ENCODE measurements at regions not wholly inside any gene's neighbourhood (a gene's known extent, or its start where the extent isn't known, plus 50 kb on each side); places are given as distances from the start of the nearest gene placed in this dataset.

GRCh38 chr14:106840258-106840657 is 1313.9 kb downstream of the TMEM121 start:
- H4K20me1 ChIP-seq = 0 out of 22 replicates have a peak, but pooled peaks cover 0 to 4% (median 0%) of the 10 kb centered on the region in 11 experiments
- no peak overlapping the region for H3K9ac ChIP-seq
- H3K4me3 ChIP-seq = no peak overlapping the region
- peaks cover 14 to 62% (median 54%) of the 10 kb centered on the region in 10 experiments for H3K4me1 ChIP-seq
- peak overlapping the region in 5 of 11 experiments; percentile 95 to 99 (median 98); a peak in 7 of 22 replicates for H3K4me2 ChIP-seq
- no peaks in the 10 kb centered on the region for H3K27me3 ChIP-seq
- no peak for TF ChIP-seq Cebpa-rat (IDR thresholded peaks at IDR 0.05)
- H3K9me3 ChIP-seq (replicated peaks in 1 of 11) = no peaks in the 10 kb centered on the region
- H3K36me3 ChIP-seq = no peaks in the 10 kb centered on the region
- H3K27ac ChIP-seq = no peak overlapping the region

- peaks cover 22 to 67% (median 60%) of the 10 kb centered on the region in 10 experiments for H3K4me1 ChIP-seq
- TF ChIP-seq Cebpa-rat (IDR thresholded peaks at IDR 0.05) = no peak
- H3K4me2 ChIP-seq = peak overlapping the region in 8 of 11 experiments; percentile 92 to 99 (median 96); a peak in 13 of 22 replicates
- H3K9ac ChIP-seq = no peak overlapping the region
- H3K36me3 ChIP-seq = no peaks in the 10 kb centered on the region
- H3K27me3 ChIP-seq = no peaks in the 10 kb centered on the region; a peak in 1 of 22 replicates
- no peak overlapping the region for H3K27ac ChIP-seq
- no peak overlapping the region for H3K4me3 ChIP-seq
- H3K9me3 ChIP-seq (replicated peaks in 1 of 11) = no peaks in the 10 kb centered on the region
- H4K20me1 ChIP-seq = 0 out of 22 replicates have a peak, but pooled peaks cover 0 to 4% (median 0%) of the 10 kb centered on the region in 11 experiments
Measured at GRCh38 chr14:106840991-106841390, 1314.6 kb downstream of the TMEM121 start.

- Histone ChIP-seq H3K27me3 (no peaks in the 10 kb centered on the region; a peak in 1 of 22 replicates), H3K4me2 (peak overlapping the region in 8 of 11 experiments; percentile 92 to 99 (median 96); a peak in 14 of 22 replicates), H3K4me1 (peaks cover 29 to 74% (median 63%) of the 10 kb centered on the region in 10 experiments), H3K27ac (0 out of 22 replicates have a peak overlapping the region, but pooled peaks of 1 of the 11 experiments have one; percentile 1), H4K20me1 (0 out of 22 replicates have a peak, but pooled peaks cover 0 to 4% (median 0%) of the 10 kb centered on the region in 11 experiments), H3K4me3 (no peak overlapping the region), H3K36me3 (no peaks in the 10 kb centered on the region), H3K9ac (no peak overlapping the region), H3K9me3 (replicated peaks in 1 of 11) (no peaks in the 10 kb centered on the region)
- no peak for TF ChIP-seq Cebpa-rat (IDR thresholded peaks at IDR 0.05)
Measured at GRCh38 chr14:106841701-106842100, 1315.3 kb downstream of the TMEM121 start.

- TF ChIP-seq Cebpa-rat (IDR thresholded peaks at IDR 0.05) = no peak
- H3K27ac ChIP-seq = peak overlapping the region in 2 of 11 experiments; percentile 97; a peak in 2 of 22 replicates
- H3K4me2 ChIP-seq = peak overlapping the region in 10 of 11 experiments; percentile 92 to 99 (median 95); a peak in 19 of 22 replicates
- H3K4me1 ChIP-seq = peaks cover 36 to 77% (median 65%) of the 10 kb centered on the region in 10 experiments
- H3K4me3 ChIP-seq = no peak overlapping the region; a peak in 1 of 20 replicates
- H3K27me3 ChIP-seq = no peaks in the 10 kb centered on the region; a peak in 1 of 22 replicates
- no peaks in the 10 kb centered on the region for H3K36me3 ChIP-seq
- H3K9me3 ChIP-seq (replicated peaks in 1 of 11) = no peaks in the 10 kb centered on the region
- peak overlapping the region in 1 of 11 experiments; percentile 94; a peak in 1 of 22 replicates for H3K9ac ChIP-seq
- 0 out of 22 replicates have a peak, but pooled peaks cover 0 to 4% (median 0%) of the 10 kb centered on the region in 11 experiments for H4K20me1 ChIP-seq
Measured at GRCh38 chr14:106842687-106843086, 1316.3 kb downstream of the TMEM121 start.

GRCh38 chr14:106843386-106843785 is 1317.0 kb downstream of the TMEM121 start:
- Histone ChIP-seq H3K27me3 (no peaks in the 10 kb centered on the region; a peak in 1 of 22 replicates), H3K36me3 (no peaks in the 10 kb centered on the region), H3K4me1 (peaks cover 42 to 77% (median 67%) of the 10 kb centered on the region in 10 experiments), H3K9me3 (replicated peaks in 1 of 11) (no peaks in the 10 kb centered on the region), H3K4me3 (peak overlapping the region; percentile 69 to 86 (median 73)), H3K9ac (peak overlapping the region in 9 of 11 experiments; percentile 82 to 94 (median 90); a peak in 17 of 22 replicates), H4K20me1 (0 out of 22 replicates have a peak, but pooled peaks cover 0 to 4% (median 0%) of the 10 kb centered on the region in 11 experiments), H3K4me2 (peak overlapping the region; percentile 92 to 99 (median 95)), H3K27ac (peak overlapping the region in 8 of 11 experiments; percentile 87 to 97 (median 96); a peak in 17 of 22 replicates)
- TF ChIP-seq Cebpa-rat (IDR thresholded peaks at IDR 0.05) = no peak

- peak overlapping the region; percentile 69 to 86 (median 73) for H3K4me3 ChIP-seq
- peaks cover 48 to 83% (median 73%) of the 10 kb centered on the region in 10 experiments for H3K4me1 ChIP-seq
- peak overlapping the region; percentile 47 to 97 (median 92); a peak in 21 of 22 replicates for H3K27ac ChIP-seq
- no peaks in the 10 kb centered on the region for H3K9me3 ChIP-seq (replicated peaks in 1 of 11)
- no peak for TF ChIP-seq Cebpa-rat (IDR thresholded peaks at IDR 0.05)
- H3K27me3 ChIP-seq = no peaks in the 10 kb centered on the region; a peak in 1 of 22 replicates
- H3K36me3 ChIP-seq = no peaks in the 10 kb centered on the region
- peak overlapping the region; percentile 92 to 99 (median 95) for H3K4me2 ChIP-seq
- 0 out of 22 replicates have a peak, but pooled peaks cover 0 to 4% (median 0%) of the 10 kb centered on the region in 11 experiments for H4K20me1 ChIP-seq
- peak overlapping the region; percentile 80 to 94 (median 90) for H3K9ac ChIP-seq
Measured at GRCh38 chr14:106843951-106844483, 1317.6 kb downstream of the TMEM121 start.

GRCh38 chr14:106844608-106845285 is 1318.4 kb downstream of the TMEM121 start:
- Histone ChIP-seq H3K4me3 (peak overlapping the region; percentile 69 to 86 (median 73)), H3K4me2 (peak overlapping the region; percentile 92 to 99 (median 95)), H3K36me3 (no peaks in the 10 kb centered on the region), H4K20me1 (0 out of 22 replicates have a peak, but pooled peaks cover 0 to 4% (median 0%) of the 10 kb centered on the region in 11 experiments), H3K9ac (peak overlapping the region; percentile 80 to 94 (median 90)), H3K9me3 (replicated peaks in 1 of 11) (no peaks in the 10 kb centered on the region), H3K27ac (peak overlapping the region; percentile 47 to 97 (median 92); a peak in 21 of 22 replicates), H3K4me1 (peaks cover 55 to 90% (median 78%) of the 10 kb centered on the region in 10 experiments), H3K27me3 (no peaks in the 10 kb centered on the region; a peak in 1 of 22 replicates)
- no peak for TF ChIP-seq Cebpa-rat (IDR thresholded peaks at IDR 0.05)

GRCh38 chr14:106845286-106846087 is 1319.1 kb downstream of the TMEM121 start:
- peaks cover 56 to 91% (median 79%) of the 10 kb centered on the region in 10 experiments for H3K4me1 ChIP-seq
- peak overlapping the region in 10 of 11 experiments; percentile 68 to 97 (median 94); a peak in 21 of 22 replicates for H3K27ac ChIP-seq
- no peak for TF ChIP-seq Cebpa-rat (IDR thresholded peaks at IDR 0.05)
- H3K27me3 ChIP-seq = no peaks in the 10 kb centered on the region; a peak in 1 of 22 replicates
- peak overlapping the region; percentile 92 to 99 (median 95) for H3K4me2 ChIP-seq
- H3K4me3 ChIP-seq = peak overlapping the region; percentile 69 to 86 (median 73)
- H4K20me1 ChIP-seq = 0 out of 22 replicates have a peak, but pooled peaks cover 0 to 4% (median 0%) of the 10 kb centered on the region in 11 experiments
- no peaks in the 10 kb centered on the region for H3K36me3 ChIP-seq
- H3K9me3 ChIP-seq (replicated peaks in 1 of 11) = no peaks in the 10 kb centered on the region
- H3K9ac ChIP-seq = peak overlapping the region; percentile 80 to 94 (median 90)

All from BLaER1 treated with 17β-estradiol and CSF1 and Interleukin-3, amounts not matched to agents 10 nM and 100 nM (cell line).